ENCODE measurements at regions not wholly inside any gene's neighbourhood (a gene's known extent, or its start where the extent isn't known, plus 50 kb on each side); places are given as distances from the start of the nearest gene placed in this dataset.

- Histone ChIP-seq H3K27ac (peak overlapping the region in 4 of 8 donors; percentile 17 to 64 (median 46)), H3K4me1 (no peaks in the 10 kb centered on the region), H3K4me3 (no peak overlapping the region), H3K9me3 (no peaks in the 10 kb centered on the region), H3K27me3 (replicated peaks in 1 of 7) (no peaks in the 10 kb centered on the region), H3K36me3 (no peaks in the 10 kb centered on the region)
- WGBS, 5 donors = 69 to 95% (median 86%) methylated on average over 3 of the region's 3 CpGs
- intact Hi-C loops (cut with DNase I; ENCODE audit: low total_unique reads) = no loop called here
- DNase-seq = no peak
- TF ChIP-seq POLR2A (IDR thresholded peaks at IDR 0.05) (no peak), POLR2AphosphoS5 (IDR thresholded peaks at IDR 0.05) (no peak), CTCF (IDR thresholded peaks at IDR 0.05 in 8 of 11, conservative IDR thresholded peaks at IDR 0.05 in 3 of 11) (no peak)
Observed at GRCh38 chr14:61628016-61628725, 67.1 kb upstream of the HIF1A start.

DNA sequence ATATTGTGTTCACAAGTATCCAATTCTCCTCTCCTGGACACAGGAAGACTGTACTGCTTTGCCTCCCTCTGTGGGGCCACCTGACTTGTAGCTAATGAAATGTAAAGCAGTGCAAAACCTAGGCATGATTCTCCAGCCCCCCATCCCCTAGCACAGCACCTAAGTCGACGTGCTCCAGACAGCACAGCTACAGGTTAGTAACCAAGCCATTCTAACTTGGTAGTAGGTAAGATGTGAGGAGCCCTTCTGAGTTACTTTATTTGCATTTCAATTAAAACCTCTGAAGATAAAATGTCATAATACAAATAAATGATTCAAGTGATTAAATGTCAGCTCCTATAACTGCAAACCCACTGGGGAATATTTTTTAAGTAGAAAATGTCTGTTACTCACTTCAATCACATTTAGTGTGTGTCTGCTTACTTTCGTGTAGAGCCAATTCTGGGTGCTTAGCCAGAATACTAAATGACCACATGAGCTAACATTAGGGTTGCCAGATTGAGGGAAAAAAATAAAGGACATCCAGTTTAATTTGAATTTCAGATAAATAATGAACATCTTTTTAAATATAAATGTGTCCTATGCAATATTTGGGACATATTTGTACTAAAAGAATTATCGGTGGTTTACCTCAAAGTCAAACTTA, 64.8 kb upstream of the HIF1A start:
- 81 to 93% (median 86%) methylated on average over 4 of the region's 4 CpGs for WGBS, 5 donors
- no peaks in the 10 kb centered on the region for H3K27me3 ChIP-seq (replicated peaks in 1 of 7)
- no peak overlapping the region for H3K4me3 ChIP-seq
- no peak for DNase-seq
- H3K9me3 ChIP-seq = no peaks in the 10 kb centered on the region
- intact Hi-C loops (cut with DNase I; ENCODE audit: low total_unique reads) = no loop called here
- TF ChIP-seq CTCF (IDR thresholded peaks at IDR 0.05 in 8 of 11, conservative IDR thresholded peaks at IDR 0.05 in 3 of 11) (no peak), POLR2AphosphoS5 (IDR thresholded peaks at IDR 0.05) (no peak), POLR2A (IDR thresholded peaks at IDR 0.05) (no peak)
- no peak overlapping the region for H3K27ac ChIP-seq
- no peaks in the 10 kb centered on the region for H3K36me3 ChIP-seq
- H3K4me1 ChIP-seq = no peaks in the 10 kb centered on the region

DNA sequence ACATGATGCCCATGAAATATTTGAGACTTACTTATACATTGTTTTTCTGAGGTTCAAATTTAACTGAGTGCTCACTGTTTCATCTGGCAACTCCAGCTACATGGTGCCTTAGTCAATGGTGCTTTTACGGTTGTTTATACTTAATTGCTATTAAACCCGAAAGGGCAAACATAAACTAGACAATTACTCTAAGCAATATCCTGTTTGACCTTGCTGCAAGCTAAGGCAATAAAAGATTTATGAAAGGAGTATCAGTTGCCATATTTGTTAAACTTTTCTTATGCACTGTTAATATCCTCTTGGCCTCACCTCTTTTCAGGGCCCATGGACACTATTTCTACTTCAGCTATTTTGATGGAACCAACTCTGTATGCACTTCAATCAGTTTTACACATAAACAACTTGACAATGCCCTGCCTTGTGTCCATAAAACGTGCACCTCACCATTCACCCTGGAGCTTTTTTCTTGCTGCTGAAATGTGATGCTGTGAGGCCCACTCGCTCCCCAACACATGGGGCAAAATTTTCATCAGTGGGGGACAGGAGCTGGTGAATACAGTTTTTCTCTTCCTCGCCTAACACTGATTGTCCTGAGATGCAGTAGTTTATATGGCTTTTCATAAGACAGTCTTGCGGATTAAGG, 64.1 kb upstream of the HIF1A start:
- no peak overlapping the region for H3K27ac ChIP-seq
- peaks cover 0 to 2% (median 0%) of the 10 kb centered on the region in 6 donors for H3K4me1 ChIP-seq
- DNase-seq = no peak
- 90 to 94% (median 92%) methylated on average over 6 of the region's 6 CpGs for WGBS, 5 donors
- no peaks in the 10 kb centered on the region for H3K9me3 ChIP-seq
- no peaks in the 10 kb centered on the region for H3K36me3 ChIP-seq
- no peaks in the 10 kb centered on the region for H3K27me3 ChIP-seq (replicated peaks in 1 of 7)
- intact Hi-C loops (cut with DNase I; ENCODE audit: low total_unique reads) = no loop called here
- no peak overlapping the region for H3K4me3 ChIP-seq
- no peak for TF ChIP-seq POLR2A (IDR thresholded peaks at IDR 0.05)
- no peak for TF ChIP-seq CTCF (IDR thresholded peaks at IDR 0.05 in 8 of 11, conservative IDR thresholded peaks at IDR 0.05 in 3 of 11)
- no peak for TF ChIP-seq POLR2AphosphoS5 (IDR thresholded peaks at IDR 0.05)

GRCh38 chr14:61632401-61632800, 62.9 kb upstream of the HIF1A start:
- H3K27me3 ChIP-seq (replicated peaks in 1 of 7) = no peaks in the 10 kb centered on the region
- no peak overlapping the region for H3K27ac ChIP-seq
- no peak overlapping the region for H3K4me3 ChIP-seq
- 82 to 96% (median 90%) methylated on average over 3 of the region's 3 CpGs for WGBS, 5 donors
- no peaks in the 10 kb centered on the region for H3K36me3 ChIP-seq
- TF ChIP-seq POLR2A (IDR thresholded peaks at IDR 0.05) (no peak), POLR2AphosphoS5 (IDR thresholded peaks at IDR 0.05) (no peak), CTCF (IDR thresholded peaks at IDR 0.05 in 8 of 11, conservative IDR thresholded peaks at IDR 0.05 in 3 of 11) (no peak)
- intact Hi-C loops (cut with DNase I; ENCODE audit: low total_unique reads) = no loop called here
- no peak for DNase-seq
- H3K9me3 ChIP-seq = no peaks in the 10 kb centered on the region
- H3K4me1 ChIP-seq = peaks cover 0 to 11% (median 0%) of the 10 kb centered on the region in 6 donors

All from spleen (tissue), 11 donors.